SK-N-SH (cell line): ENCODE measurements at regions not wholly inside any gene's neighbourhood (a gene's known extent, or its start where the extent isn't known, plus 50 kb on each side); places are given as distances from the start of the nearest gene placed in this dataset.
A peak's percentile ranks its signal among the peaks of the same experiment; 100 is the strongest.

Experiments
- CTCF ChIA-PET: fragments of 300-600, 350-600 bp; formaldehyde crosslinking; extraction: SDS; loops from one replicate; lab custom pipeline; 2021; lab: Yijun Ruan, JAX
- POLR2A ChIA-PET: fragments of 350-600 bp; sonication (Branson Sonifier 250); formaldehyde crosslinking; extraction: SDS; loops from one replicate; lab custom pipeline; 2020; ENCODE audit warnings: antibody characterized with exemption, inconsistent platforms; lab: Yijun Ruan, JAX
- DNase-seq: peaks from one replicate; pipeline ENCODE4 v3.0.0; 2012
- H2AFZ ChIP-seq: fragments of 200-600 bp; sonication (generic); 2 replicates; pipeline ENCODE4 v1.8.1; 2016; ENCODE audit warnings: antibody characterized with exemption, mild to moderate bottlenecking, low read depth
- H3F3A ChIP-seq: fragments of 200-600 bp; sonication (generic); replicated peaks from 2 replicates; pipeline ENCODE3; 2016; ENCODE audit warnings: antibody characterized with exemption, mild to moderate bottlenecking; ENCODE audit not compliant: insufficient read depth
- H3K27ac ChIP-seq, 2 experiments: fragments of 200-500 bp in 1 of 2; fragments of 200-600 bp in 1 of 2; sonication (Bioruptor generic) in 1 of 2; sonication (generic), shearing (Covaris generic) in 1 of 2; 2 replicates each; pipeline versions ENCODE4 v1.5.1 to v1.6.1; 2014 to 2016; ENCODE audit warnings: low read depth in 2 of 2, inconsistent platforms in 1 of 2, low read length in 1 of 2, mild to moderate bottlenecking in 1 of 2, mixed read lengths in 1 of 2
- H3K27me3 ChIP-seq: fragments of 200-600 bp; sonication (generic), shearing (Covaris generic); 2 replicates; pipeline ENCODE4 v1.6.1; 2016; ENCODE audit warnings: mixed run types; ENCODE audit not compliant: insufficient read depth
- H3K36me3 ChIP-seq, 2 experiments: fragments of 200-500 bp in 1 of 2; fragments of 200-600 bp in 1 of 2; sonication (Bioruptor generic) in 1 of 2; sonication (generic) in 1 of 2; replicated peaks in 1 of 2; 2 replicates each; pipeline versions ENCODE3 to v1.5.1; 2014 to 2016; ENCODE audit warnings: low read length in 1 of 2, mild to moderate bottlenecking in 1 of 2; ENCODE audit not compliant: insufficient read depth in 2 of 2, control insufficient read depth in 1 of 2
- H3K4me1 ChIP-seq, 2 experiments: fragments of 200-500 bp in 1 of 2; fragments of 200-600 bp in 1 of 2; sonication (Bioruptor generic) in 1 of 2; sonication (generic), shearing (Covaris generic) in 1 of 2; 2 replicates each; pipeline versions ENCODE4 v1.5.1 to v1.6.1; 2014 to 2016; ENCODE audit warnings: low read depth in 1 of 2, low read length in 1 of 2, mixed run types in 1 of 2; ENCODE audit not compliant: insufficient read depth in 2 of 2, control insufficient read depth in 1 of 2
- H3K4me2 ChIP-seq: fragments of 200-600 bp; sonication (generic), shearing (Covaris generic); 2 replicates; pipeline ENCODE4 v1.6.1; 2017; ENCODE audit warnings: mixed run types
- H3K4me3 ChIP-seq, 2 experiments: fragments of 200-500 bp in 1 of 2; fragments of 200-600 bp in 1 of 2; sonication (Bioruptor generic) in 1 of 2; sonication (generic), shearing (Covaris generic) in 1 of 2; 2 replicates each; pipeline versions ENCODE4 v1.5.1 to v1.8.1; 2014 to 2016; ENCODE audit warnings: low read depth in 2 of 2, inconsistent platforms in 1 of 2, low read length in 1 of 2, mild to moderate bottlenecking in 1 of 2, mixed read lengths in 1 of 2, moderate library complexity in 1 of 2
- H3K79me2 ChIP-seq: fragments of 200-600 bp; sonication (generic); 2 replicates; pipeline ENCODE4 v1.8.1; 2017; ENCODE audit warnings: mild to moderate bottlenecking; ENCODE audit not compliant: insufficient read depth
- H3K9ac ChIP-seq: fragments of 200-600 bp; sonication (generic); 2 replicates; pipeline ENCODE4 v1.6.1; 2017; ENCODE audit warnings: mixed run types
- H3K9me2 ChIP-seq: fragments of 200-600 bp; sonication (generic); 2 replicates; pipeline ENCODE4 v1.6.1; 2017; ENCODE audit warnings: mixed run types
- H3K9me3 ChIP-seq: fragments of 200-600 bp; sonication (generic); 2 replicates; pipeline ENCODE4 v1.6.1; 2017; ENCODE audit warnings: mixed run types, mild to moderate bottlenecking, moderate library complexity
- H4K20me1 ChIP-seq: fragments of 200-600 bp; sonication (generic); 2 replicates; pipeline ENCODE4 v1.6.1; 2017; ENCODE audit warnings: mild to moderate bottlenecking, mixed run types; ENCODE audit not compliant: insufficient read depth
- CHD2 ChIP-seq: fragments of 150-350 bp; IDR thresholded peaks from 2 replicates; pipeline ENCODE4 v1.6.1; 2018; ENCODE audit warnings: low read length; ENCODE audit not compliant: partially characterized antibody
- EP300 ChIP-seq, 2 experiments: IDR thresholded peaks; 2 replicates each; pipeline versions ENCODE4 v1.4.0 to v1.6.1; 2012; ENCODE audit warnings: borderline replicate concordance in 1 of 2, low read depth in 1 of 2, low read length in 1 of 2
- FOSL2 ChIP-seq: IDR thresholded peaks from 2 replicates; pipeline ENCODE4 v1.4.0; 2012; ENCODE audit warnings: low read depth, mild to moderate bottlenecking, moderate library complexity, borderline replicate concordance
- FOXJ3 ChIP-seq: sonication (generic); formaldehyde crosslinking; IDR thresholded peaks from 2 replicates; pipeline ENCODE4 v1.5.1; 2020; ENCODE audit warnings: mild to moderate bottlenecking, missing genetic modification reagents
- FOXM1 ChIP-seq: IDR thresholded peaks from 2 replicates; pipeline ENCODE4 v1.4.0; 2012; ENCODE audit warnings: low read depth, mild to moderate bottlenecking
- MEF2A ChIP-seq: IDR thresholded peaks from 2 replicates; pipeline ENCODE4 v1.4.0; 2012; ENCODE audit warnings: low read depth, borderline replicate concordance
- MXI1 ChIP-seq: IDR thresholded peaks from 2 replicates; pipeline ENCODE4 v1.6.1; 2012; ENCODE audit warnings: mild to moderate bottlenecking, low read depth, low read length, improper control_type of control experiment
- NRF1 ChIP-seq: IDR thresholded peaks from 2 replicates; pipeline ENCODE4 v1.6.1; 2012; ENCODE audit warnings: low read depth, mild to moderate bottlenecking, low read length
- PBX3 ChIP-seq: IDR thresholded peaks from 2 replicates; pipeline ENCODE4; 2012
- POLR2AphosphoS5 ChIP-seq: IDR thresholded peaks from 2 replicates; pipeline ENCODE4 v1.6.1; 2012; ENCODE audit warnings: low read depth, low read length
- REST ChIP-seq: IDR thresholded peaks from 2 replicates; pipeline ENCODE4 v1.6.1; 2012; ENCODE audit warnings: mild to moderate bottlenecking, low read depth, low read length, moderate library complexity
- RFX5 ChIP-seq: IDR thresholded peaks from 2 replicates; pipeline ENCODE4 v1.6.1; 2012; ENCODE audit warnings: mild to moderate bottlenecking, improper control_type of control experiment, low read length
- RXRA ChIP-seq: IDR thresholded peaks from 2 replicates; pipeline ENCODE4 v1.4.0; 2012; ENCODE audit warnings: low read depth, mild to moderate bottlenecking, borderline replicate concordance
- ZBTB33 ChIP-seq: IDR thresholded peaks from 2 replicates; pipeline ENCODE4 v1.4.0; 2012; ENCODE audit warnings: low read depth, borderline replicate concordance
- WGBS: methylation state at CpG from one replicate; pipeline ENCODE4 v1.1.6; 2017; ENCODE audit warnings: low lambda C conversion rate; 5-methylcytosine and 5-hydroxymethylcytosine counted together
- TF ChIP-seq, protein P1 (sequence below): fragments of 200-600 bp; sonication (generic); IDR thresholded peaks from 2 replicates; pipeline ENCODE4 v1.6.1; 2017; ENCODE audit warnings: antibody characterized with exemption, mild to moderate bottlenecking, moderate library complexity
- TF ChIP-seq, protein P2 (sequence below): IDR thresholded peaks from 2 replicates; pipeline ENCODE4 v1.4.0; 2012; ENCODE audit warnings: low read depth
- TF ChIP-seq, protein P3 (sequence below): fragments of 150-350 bp; IDR thresholded peaks from 2 replicates; pipeline ENCODE4 v1.6.1; 2016; ENCODE audit warnings: mild to moderate bottlenecking, low read depth, low read length

GRCh38 chr10:88156341-88156740 is 292.9 kb downstream of the PTEN start (continued):
- no peak for TF ChIP-seq REST
- TF ChIP-seq, protein P1, sequence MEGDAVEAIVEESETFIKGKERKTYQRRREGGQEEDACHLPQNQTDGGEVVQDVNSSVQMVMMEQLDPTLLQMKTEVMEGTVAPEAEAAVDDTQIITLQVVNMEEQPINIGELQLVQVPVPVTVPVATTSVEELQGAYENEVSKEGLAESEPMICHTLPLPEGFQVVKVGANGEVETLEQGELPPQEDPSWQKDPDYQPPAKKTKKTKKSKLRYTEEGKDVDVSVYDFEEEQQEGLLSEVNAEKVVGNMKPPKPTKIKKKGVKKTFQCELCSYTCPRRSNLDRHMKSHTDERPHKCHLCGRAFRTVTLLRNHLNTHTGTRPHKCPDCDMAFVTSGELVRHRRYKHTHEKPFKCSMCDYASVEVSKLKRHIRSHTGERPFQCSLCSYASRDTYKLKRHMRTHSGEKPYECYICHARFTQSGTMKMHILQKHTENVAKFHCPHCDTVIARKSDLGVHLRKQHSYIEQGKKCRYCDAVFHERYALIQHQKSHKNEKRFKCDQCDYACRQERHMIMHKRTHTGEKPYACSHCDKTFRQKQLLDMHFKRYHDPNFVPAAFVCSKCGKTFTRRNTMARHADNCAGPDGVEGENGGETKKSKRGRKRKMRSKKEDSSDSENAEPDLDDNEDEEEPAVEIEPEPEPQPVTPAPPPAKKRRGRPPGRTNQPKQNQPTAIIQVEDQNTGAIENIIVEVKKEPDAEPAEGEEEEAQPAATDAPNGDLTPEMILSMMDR, result no peak
- TF ChIP-seq, protein P2, sequence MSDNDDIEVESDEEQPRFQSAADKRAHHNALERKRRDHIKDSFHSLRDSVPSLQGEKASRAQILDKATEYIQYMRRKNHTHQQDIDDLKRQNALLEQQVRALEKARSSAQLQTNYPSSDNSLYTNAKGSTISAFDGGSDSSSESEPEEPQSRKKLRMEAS, result peak; percentile 75
- no peak for TF ChIP-seq NRF1
- no peak for TF ChIP-seq CHD2
- TF ChIP-seq FOXJ3, result no peak
- peak; percentile 63 for TF ChIP-seq PBX3
- TF ChIP-seq FOSL2, result peak; percentile 54; the same call in 1 of the 2 replicates
- no peak for TF ChIP-seq RFX5
- TF ChIP-seq MXI1, result no peak
- TF ChIP-seq, protein P3, sequence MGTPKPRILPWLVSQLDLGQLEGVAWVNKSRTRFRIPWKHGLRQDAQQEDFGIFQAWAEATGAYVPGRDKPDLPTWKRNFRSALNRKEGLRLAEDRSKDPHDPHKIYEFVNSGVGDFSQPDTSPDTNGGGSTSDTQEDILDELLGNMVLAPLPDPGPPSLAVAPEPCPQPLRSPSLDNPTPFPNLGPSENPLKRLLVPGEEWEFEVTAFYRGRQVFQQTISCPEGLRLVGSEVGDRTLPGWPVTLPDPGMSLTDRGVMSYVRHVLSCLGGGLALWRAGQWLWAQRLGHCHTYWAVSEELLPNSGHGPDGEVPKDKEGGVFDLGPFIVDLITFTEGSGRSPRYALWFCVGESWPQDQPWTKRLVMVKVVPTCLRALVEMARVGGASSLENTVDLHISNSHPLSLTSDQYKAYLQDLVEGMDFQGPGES, result no peak
- TF ChIP-seq, all 33 proteins: peak for 8

DNA sequence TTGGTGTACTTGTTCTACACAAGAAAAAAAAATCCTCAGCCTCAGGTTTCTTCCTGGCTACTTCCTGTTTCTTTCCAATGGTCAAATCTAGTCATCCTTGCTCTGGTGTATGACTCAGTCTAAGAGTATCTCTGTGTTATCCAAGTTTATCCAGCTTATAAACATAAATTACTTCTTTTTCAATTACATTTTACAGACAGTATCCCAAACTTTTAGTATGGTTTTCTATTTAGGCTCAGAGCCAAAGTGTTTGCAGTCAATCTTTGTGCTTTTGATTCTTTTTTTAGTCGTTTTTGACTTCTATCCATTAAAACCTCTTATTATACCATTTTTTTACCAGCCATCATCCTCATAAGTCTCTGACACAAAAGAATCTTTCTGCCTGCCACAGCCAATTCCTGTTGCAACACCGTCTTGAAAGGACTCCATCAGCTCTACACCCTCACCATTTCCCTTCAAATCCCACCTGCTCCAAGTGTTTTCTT is 294.6 kb downstream of the PTEN start:
- H3K36me3 ChIP-seq, result no peaks in the 10 kb centered on the region
- CTCF ChIA-PET, result no interaction called here
- no peaks in the 10 kb centered on the region for H3K79me2 ChIP-seq
- DNase-seq, result no peak
- H3K4me2 ChIP-seq, result peak overlapping the region; percentile 30; the same call in 1 of the 2 replicates
- H3F3A ChIP-seq, result peaks cover 42% of the 10 kb centered on the region
- no peak overlapping the region for H3K4me3 ChIP-seq
- WGBS, result 11% methylated on average over 2 of the region's 2 CpGs
- peak overlapping the region; percentile 29; the same call in 1 of the 2 replicates for H3K9ac ChIP-seq
- H3K4me1 ChIP-seq, result peaks cover 7 to 24% of the 10 kb centered on the region in 2 experiments; a peak in 3 of 4 replicates
- peak overlapping the region; percentile 87 to 98; a peak in 3 of 4 replicates for H3K27ac ChIP-seq
- H3K27me3 ChIP-seq, result no peaks in the 10 kb centered on the region
- POLR2A ChIA-PET, result no interaction called here
- H4K20me1 ChIP-seq, result no peaks in the 10 kb centered on the region
- H3K9me3 ChIP-seq, result no peaks in the 10 kb centered on the region
- H2AFZ ChIP-seq, result peak overlapping the region; percentile 12; the same call in 1 of the 2 replicates
- no peaks in the 10 kb centered on the region for H3K9me2 ChIP-seq
- TF ChIP-seq CHD2, result no peak
- TF ChIP-seq MEF2A, result peak; percentile 60
- TF ChIP-seq FOXM1, result peak; percentile 66
- peak; percentile 88 for TF ChIP-seq PBX3
- TF ChIP-seq ZBTB33, result peak; percentile 50; the same call in 1 of the 2 replicates
- TF ChIP-seq EP300 (IDR thresholded peaks at IDR 0.05; ENCODE audit: borderline replicate concordance in 1 of 2, low read depth in 1 of 2, low read length in 1 of 2), result peak; percentile 34 to 94; a peak in 3 of 4 replicates
- TF ChIP-seq, protein P2, result peak; percentile 80
- peak; percentile 53; the same call in 1 of the 2 replicates for TF ChIP-seq POLR2AphosphoS5
- peak; percentile 51; the same call in 1 of the 2 replicates for TF ChIP-seq RXRA
